COLO829 (cell line): ENCODE measurements at regions not wholly inside any gene's neighbourhood (a gene's known extent, or its start where the extent isn't known, plus 50 kb on each side); places are given as distances from the start of the nearest gene placed in this dataset.
A peak's percentile ranks its signal among the peaks of the same experiment; 100 is the strongest.
"Not testable (repeated sequence)": the region's sequence is repeated elsewhere in the genome, so short reads cannot be mapped to it uniquely, and the experiment has no call there.

Source experiments
- DNase-seq: peaks from one replicate; pipeline ENCODE4 v3.0.0; 2012; ENCODE audit warnings: low spot score

DNA sequence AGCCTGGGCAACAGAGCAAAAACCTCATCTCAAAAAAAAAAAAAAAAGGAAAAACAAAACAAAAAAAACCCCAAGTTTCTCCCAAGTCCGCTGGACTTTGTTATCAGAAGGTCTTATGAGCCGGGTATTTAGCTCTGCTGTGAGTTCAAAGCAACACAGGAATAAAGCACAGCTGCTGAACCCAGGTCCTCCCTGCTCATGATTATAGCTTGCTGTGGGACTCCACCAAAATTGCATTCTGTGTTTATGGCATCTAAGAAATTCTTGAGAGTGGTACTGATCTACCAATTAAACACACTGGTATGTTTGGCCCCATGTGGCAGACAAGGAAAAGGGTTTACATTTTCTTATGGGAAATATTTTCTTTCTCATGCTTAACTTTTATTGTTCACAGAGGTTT lies 93.6 kb upstream of the NEDD9 start:
- DNase-seq = no peak

DNA sequence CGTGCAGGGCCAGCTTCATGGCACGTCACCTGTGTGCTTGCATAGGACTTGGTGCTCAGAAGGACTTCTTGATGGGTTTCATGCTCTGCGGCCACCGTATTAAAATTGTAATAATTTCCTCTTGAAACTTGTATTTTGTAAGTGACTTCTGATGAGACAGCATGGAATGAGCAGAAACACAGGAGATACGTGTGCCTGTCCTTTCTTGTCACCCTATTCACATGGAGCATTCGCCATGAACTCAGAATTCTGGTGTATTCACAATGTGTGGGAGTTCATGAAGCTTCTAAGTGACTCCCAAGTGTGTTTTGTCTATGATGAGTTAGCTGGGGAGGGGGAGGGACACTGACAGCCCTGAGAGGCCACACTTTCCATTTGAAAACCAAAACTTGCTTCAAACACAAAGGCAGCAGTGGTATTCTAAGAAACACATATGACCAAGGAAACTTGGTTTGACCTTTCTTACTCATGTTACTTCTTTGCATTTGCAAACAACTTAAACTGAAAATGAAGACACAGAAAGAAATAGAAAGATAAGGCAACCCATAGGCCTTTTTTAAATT lies 92.1 kb upstream of the NEDD9 start:
- no peak for DNase-seq

DNA sequence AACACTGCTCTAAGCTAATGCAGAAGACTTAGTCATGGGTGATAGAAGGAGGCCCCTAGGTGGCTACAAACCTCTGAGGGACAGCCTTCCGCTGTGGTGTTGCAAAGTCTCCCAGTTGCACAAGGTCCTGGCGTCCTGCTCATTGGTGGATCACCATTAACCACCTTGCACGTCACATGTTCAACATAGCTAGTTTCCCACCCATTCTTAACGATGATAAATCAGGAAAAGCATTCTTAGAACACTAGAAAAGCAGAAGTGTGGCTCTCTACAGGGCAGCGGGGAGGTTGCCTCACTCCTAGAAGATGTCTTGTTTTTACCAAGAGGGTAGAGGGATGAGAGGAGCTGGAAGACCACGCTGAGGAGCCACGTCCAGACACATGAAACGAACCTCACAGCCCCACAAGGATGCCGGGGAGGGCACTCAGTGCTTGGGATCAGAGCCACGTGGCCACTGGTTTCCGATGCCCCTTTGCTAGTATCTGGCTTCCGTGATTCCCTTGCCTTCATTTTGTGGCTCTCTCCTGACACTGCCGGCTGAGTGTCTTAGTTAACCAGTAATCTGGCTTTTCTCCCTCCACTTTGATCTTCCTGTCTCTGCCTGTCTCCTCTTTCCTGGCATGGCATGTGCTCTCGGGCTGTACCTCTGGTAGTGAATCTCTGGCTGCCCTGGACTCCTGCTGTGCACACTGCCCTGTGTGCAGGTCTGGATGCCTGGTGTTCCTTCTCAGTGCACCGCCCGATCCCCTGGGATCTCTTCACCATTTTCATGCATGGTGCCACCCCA lies 91.4 kb upstream of the NEDD9 start:
- no peak for DNase-seq

- no peak for DNase-seq
These were observed 89.9 kb upstream of the NEDD9 start for GRCh38 chr6:11322252-11322885.

DNA sequence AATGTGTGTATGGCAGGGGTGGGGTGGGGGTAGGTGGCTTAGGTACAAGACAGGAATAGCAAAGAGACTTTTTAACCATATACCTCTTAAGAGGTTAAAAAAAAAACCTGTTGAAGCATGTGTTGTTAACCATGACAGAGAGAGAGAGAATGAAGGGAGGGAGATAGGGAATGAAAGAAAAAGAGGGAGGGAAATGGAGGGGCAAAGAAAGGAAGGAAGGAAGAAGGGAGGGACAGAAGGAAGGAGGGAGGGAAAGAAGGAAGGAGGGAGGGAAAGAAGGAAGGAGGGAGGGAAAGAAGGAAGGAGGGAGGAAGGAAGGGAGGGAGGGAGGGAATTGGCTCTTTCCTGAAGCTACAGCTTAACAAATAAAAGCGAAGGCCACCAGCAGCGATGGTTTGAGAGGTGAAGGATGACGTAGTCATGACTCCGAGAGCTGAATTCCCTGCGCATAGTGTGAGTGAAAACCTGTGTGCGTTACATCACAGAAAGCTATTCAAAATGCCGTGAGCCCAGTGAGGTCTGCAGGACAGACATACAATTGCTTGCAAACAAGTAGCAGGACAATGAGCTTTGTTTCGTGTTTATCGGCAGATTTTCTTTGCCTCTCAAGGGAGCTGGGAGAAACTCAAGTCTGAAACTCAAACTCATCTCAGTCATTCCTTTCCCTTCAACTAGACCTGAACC lies 88.6 kb upstream of the NEDD9 start:
- DNase-seq = no peak

DNA sequence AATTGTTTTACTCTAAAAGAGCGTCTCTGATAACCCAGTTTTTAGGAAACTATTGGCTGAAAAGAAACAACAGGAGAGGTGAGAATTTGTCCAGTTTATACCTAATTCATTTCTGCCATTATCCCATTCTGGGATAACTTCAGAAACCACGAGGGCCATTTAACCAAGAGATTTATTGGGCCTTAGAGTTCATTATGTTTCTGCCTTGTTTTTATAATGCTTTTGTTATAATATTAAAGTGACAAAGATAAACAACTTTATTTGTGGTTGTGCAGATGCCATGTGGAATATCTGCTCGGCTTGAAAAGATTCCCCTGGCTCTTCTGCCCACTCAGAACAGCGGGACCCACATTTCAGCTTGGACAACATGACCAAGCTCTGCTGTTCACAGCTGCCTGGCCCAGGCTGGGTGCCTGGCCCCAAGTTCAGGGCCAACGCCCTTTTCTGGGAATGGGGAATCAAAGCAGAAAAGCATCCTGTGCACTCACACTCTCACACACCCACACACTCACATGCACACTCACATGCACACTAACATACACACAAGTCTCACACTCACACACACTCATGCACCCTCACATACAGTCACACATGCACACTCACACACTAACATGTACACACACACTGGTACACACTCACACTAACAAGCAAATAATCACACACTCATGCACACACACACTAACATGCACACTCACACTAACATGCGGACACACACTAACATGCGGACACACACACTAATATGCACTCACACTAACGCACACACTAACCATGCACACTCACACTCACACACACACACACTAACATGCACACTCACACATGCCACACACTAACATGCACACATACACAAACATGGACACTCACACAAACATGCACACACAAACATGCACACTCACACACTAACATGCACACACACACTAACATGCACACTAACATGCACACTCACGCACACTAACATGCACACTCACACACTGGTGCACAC lies 86.7 kb upstream of the NEDD9 start:
- DNase-seq = no peak

DNA sequence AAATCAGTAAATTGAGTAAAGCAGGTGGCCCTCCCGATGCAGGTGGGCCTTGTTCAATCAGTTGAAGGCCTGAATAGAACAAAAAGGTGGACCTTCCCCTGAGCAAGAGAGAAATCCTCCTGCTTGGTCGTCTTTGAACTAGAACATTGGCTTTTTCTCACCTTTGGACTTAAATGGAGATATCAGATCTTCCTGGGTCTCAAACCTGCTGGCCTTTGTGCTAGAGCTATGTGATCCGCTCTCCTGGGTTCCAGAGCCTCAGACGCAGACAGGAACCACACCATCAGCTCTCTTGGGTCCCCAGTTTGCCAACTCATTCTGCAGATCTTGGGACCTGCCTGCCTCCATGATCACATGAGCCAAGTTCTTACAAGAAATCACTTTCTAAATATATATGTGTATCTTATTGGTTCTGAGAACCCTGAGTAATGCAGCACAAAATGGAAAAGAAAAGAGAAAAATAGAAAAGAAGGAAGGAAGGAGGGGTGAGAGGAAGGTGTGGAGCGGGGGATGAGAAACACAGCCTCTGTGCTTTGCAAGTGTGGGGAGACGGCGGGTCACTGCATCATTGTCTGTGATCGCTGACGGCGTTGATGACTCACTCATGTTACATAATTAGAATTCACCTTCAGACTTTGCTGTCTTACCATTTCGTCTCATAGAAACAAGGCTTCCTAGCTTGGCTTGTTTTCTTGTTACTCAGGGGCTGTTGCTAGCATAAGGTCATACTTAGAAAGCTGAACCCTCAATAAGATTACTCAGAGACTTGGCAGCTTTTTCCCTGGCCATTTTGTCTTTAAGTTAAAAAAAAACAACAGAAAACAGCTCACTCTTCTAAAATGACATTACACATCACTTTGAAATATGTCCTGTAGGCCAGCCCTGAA lies 85.7 kb upstream of the NEDD9 start:
- peak; percentile 80 for DNase-seq

DNA sequence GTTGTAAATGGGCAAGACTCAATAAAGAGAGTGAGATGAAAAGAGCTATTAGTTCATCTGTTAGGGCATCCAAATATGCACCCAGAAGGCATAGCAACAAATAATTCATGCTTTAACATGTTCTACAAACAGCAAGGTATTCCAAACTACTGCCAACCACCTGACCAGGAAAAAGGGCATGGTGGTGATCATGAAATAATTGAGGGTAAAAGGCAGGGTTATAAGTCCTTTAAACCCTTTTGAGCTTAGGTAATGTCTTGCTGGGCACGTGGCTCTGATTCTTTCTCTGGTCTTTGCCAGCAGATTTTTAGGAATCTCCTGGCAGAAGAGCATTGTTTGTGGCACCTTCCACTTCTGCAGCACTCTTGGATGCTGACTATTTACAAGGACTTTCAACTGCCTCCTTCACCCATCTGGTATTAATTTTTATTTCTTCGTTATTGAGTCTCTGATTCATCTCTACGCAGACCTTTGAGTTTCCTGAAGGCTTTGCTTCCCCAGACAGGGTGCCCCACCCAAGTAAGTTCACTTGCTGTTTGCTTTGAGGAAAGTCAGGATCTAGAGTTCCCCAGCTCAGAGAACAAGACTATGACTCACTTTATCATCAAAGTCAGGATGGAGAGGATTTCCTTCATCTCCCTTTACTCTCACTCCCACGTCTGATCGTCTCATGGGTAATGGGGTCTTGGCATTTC lies 83.4 kb upstream of the NEDD9 start:
- DNase-seq = peak; percentile 43

DNA sequence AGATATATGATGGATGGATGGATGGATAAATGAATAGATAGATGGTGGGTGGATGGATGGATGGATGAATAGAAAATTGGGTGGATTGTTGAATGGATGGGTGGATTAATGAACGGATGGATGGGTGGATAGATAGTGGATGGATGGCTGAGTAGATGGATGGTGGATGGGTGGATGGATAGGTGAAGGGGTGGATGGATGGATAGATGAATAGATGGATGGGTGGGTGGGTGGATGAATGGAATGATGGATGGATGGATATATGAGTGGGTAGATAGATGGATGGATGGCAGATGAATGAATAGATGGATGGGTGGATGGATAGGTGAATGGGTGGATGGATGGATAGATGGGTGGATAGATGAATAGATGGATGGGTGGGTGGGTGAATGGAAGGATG lies 80.7 kb upstream of the NEDD9 start:
- no peak for DNase-seq

DNA sequence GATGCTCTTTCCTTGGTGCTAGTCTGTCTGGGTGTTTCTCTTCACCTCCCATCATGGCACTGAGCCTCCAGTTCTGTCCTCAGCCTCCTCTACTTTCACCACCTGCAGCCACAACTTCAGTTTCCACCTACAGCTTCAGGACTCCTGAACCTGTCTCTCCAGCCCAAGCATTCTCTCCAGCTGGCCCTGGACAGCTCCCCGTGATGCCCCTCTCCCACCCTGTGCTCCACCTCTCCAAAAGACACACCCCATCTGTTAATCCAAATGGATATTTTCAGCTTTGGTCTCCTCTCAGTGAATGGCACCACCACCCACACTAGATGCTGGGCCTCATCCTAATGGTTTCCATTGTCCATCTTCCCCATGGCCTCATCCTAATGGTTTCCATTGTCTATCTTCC lies 79.5 kb upstream of the NEDD9 start:
- no peak for DNase-seq

DNA sequence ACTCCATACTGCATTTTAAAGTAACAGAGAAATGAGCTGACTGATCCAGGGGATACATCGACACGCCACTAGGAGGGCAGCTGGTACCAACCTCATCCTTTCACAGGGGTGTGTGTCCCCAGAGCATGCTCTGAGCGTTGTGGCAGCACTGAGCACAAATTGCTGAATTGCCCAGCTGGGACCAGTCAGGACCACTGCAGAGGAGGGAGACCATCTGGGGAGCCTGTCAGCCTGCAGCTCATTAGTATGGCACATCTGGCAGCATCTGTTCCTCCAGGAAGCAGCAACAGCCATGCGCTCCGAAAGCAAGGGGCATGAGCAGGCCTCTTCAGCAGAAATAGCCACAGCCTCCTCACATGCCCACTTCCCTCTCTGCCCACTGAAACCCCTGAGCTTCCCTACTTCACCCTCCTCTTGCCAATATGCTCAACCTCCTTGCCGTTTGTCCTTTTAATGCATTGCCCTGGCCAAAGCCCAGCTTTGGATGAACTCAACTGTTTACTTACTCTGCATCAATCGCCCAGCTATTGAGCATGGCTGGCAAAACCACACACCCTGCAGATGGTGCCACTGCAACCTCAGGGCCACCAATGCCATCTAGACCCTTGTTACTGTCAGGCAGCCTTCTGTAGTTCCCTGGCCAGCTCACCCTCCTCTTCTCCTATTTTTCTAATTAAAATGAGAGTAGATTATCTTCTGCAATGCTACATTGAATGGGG lies 77.6 kb upstream of the NEDD9 start:
- no peak for DNase-seq

DNA sequence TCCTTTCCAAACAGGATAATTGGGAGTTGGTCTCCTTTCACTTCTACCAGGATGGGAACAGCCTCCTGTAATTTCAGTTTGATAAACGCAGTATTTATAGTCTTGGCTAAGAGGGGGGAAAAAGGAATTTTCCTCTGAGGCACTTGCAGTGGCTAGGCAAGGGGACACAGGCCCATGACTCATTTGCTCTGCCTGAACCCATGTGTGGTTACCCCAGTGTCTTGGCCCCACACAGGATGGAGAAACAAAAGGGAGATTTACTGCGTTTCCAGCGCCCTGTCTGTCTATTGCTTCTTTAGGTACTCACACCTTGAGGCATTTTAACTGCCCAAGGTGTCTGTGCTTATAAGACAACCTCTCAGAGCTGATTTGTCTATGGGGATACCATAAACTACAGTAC lies 74.8 kb upstream of the NEDD9 start:
- no peak for DNase-seq

DNA sequence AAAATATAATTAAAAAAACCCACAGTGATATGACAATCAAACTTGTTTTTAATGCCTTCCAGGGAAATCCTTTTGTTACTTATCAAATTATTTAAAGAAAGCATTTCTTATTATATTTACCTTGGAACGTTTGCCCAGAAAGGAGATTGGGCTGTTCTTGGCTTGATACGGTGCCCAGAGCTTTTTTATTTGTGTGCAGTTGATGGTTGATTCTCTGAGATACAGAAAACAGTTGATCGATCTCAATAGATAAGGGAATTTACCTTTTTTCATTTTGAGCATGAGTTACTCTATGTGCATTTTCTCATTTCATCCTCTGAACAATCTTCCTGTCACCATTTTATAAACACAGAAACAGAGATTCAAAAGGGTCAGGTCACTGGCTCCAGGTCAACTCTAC lies 72.5 kb upstream of the NEDD9 start:
- no peak for DNase-seq

DNA sequence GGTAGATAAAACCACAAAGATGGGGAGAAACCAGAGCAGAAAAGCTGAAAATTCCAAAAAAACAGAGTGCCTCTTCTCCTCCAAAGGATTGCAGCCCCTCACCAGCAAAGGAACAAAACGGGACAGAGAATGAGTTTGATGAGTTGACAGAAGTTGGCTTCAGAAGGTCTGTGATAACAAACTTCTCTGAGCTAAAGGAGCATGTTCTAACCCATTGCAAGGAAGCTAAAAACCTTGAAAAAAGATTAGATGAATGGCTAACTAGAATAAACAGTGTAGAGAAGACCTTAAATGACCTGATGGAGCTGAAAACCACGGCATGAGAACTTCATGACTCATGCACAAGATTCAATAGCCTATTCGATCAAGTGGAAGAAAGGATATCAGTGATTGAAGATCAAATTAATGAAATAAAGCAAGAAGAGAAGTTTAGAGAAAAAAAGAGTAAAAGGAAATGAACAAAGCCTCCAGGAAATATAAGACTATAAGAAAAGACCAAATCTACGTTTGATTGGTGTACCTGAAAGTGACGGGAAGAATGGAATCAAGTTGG lies 67.5 kb upstream of the NEDD9 start:
- DNase-seq = not testable (repeated sequence)

DNA sequence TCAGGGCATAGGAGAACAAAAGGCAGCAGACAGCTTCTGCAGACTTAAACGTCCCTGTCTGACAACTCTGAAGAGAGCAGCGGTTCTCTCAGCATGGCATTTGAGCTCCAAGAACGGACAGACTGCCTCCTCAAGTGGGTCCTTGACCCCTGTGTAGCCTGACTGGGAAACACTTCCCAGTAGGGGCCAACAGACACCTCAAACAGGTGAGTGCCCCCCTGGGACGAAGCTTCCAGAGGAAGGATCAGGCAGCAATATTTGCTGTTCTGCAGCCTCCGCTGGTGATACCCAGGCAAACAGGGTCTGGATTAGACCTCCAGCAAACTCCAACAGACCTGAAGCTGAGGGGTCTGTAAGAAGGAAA lies 66.9 kb upstream of the NEDD9 start:
- DNase-seq = not testable (repeated sequence)

GRCh38 chr6:11298651-11299420 lies 66.4 kb upstream of the NEDD9 start:
- no peak for DNase-seq

DNA sequence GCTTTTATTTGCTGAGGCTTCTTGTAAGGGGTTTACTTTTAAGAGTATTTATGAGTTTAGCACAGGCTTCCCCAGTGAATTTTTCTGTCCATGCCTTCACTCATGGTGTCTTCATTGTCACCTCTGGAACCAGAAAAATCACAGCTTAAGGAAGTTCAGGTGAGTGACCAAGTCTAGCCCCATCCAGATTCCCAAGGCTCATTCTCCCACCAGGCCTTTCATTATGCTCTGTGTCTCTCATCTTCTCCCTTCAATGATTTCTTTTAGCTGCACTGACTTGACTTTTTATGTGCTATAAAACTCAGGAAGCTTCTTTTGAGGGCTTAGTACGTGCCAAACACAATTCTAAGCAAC lies 64.9 kb upstream of the NEDD9 start:
- no peak for DNase-seq
